H9 (cell line): ENCODE measurements at regions not wholly inside any gene's neighbourhood (a gene's known extent, or its start where the extent isn't known, plus 50 kb on each side); places are given as distances from the start of the nearest gene placed in this dataset.

ENCODE experiments used
- DNase-seq: peaks from one replicate; pipeline ENCODE4 v3.0.0-alpha.2; 2017
- H2AFZ ChIP-seq: one replicate; pipeline ENCODE4 v1.6.1; 2013; ENCODE audit warnings: mild to moderate bottlenecking, low read length, control low read depth, moderate library complexity
- H2AK5ac ChIP-seq: 2 replicates; pipeline ENCODE4 v1.6.1; 2013; ENCODE audit warnings: low read length, control low read depth, mixed read lengths; ENCODE audit not compliant: insufficient read length
- H2BK120ac ChIP-seq: one replicate; pipeline ENCODE4 v1.6.1; 2013; ENCODE audit warnings: low read depth, mild to moderate bottlenecking, low read length, control low read depth, inconsistent platforms; ENCODE audit not compliant: poor library complexity, severe bottlenecking
- H2BK12ac ChIP-seq: 2 replicates; pipeline ENCODE4 v1.6.1; 2013; ENCODE audit warnings: low read length, control low read depth, mixed read lengths, low read depth; ENCODE audit not compliant: insufficient read length
- H2BK15ac ChIP-seq: 2 replicates; pipeline ENCODE4 v1.6.1; 2013; ENCODE audit warnings: low read depth, low read length, control low read depth
- H2BK20ac ChIP-seq: one replicate; pipeline ENCODE4 v1.6.1; 2013; ENCODE audit warnings: low read depth, mild to moderate bottlenecking, low read length, control low read depth, inconsistent platforms; ENCODE audit not compliant: poor library complexity, severe bottlenecking
- H2BK5ac ChIP-seq: 2 replicates; pipeline ENCODE4 v1.6.1; 2013; ENCODE audit warnings: low read length, control low read depth, mixed read lengths; ENCODE audit not compliant: insufficient read length
- H3K14ac ChIP-seq: 2 replicates; pipeline ENCODE4 v1.6.1; 2013; ENCODE audit warnings: low read length, control low read depth; ENCODE audit not compliant: insufficient read depth
- H3K18ac ChIP-seq: 2 replicates; pipeline ENCODE4 v1.6.1; 2013; ENCODE audit warnings: low read depth, mild to moderate bottlenecking, mixed read lengths, low read length, control low read depth; ENCODE audit not compliant: insufficient read length
- H3K23ac ChIP-seq: 2 replicates; pipeline ENCODE4 v1.6.1; 2013; ENCODE audit warnings: low read length, control low read depth, mixed read lengths, low read depth; ENCODE audit not compliant: insufficient read length
- H3K23me2 ChIP-seq: 2 replicates; pipeline ENCODE4 v1.6.1; 2013; ENCODE audit warnings: low read depth, mild to moderate bottlenecking, mixed read lengths, low read length, control low read depth; ENCODE audit not compliant: insufficient read length, poor library complexity, severe bottlenecking
- H3K27ac ChIP-seq: 2 replicates; pipeline ENCODE4 v1.5.1; 2013; ENCODE audit warnings: low read length, control low read depth, mixed read lengths, low read depth; ENCODE audit not compliant: insufficient read length
- H3K27me3 ChIP-seq: 2 replicates; pipeline ENCODE4 v1.6.1; 2013; ENCODE audit warnings: low read length, control low read depth, inconsistent platforms; ENCODE audit not compliant: insufficient read depth
- H3K4ac ChIP-seq: 2 replicates; pipeline ENCODE4 v1.6.1; 2013; ENCODE audit warnings: low read depth, mild to moderate bottlenecking, control low read depth, inconsistent platforms, low read length, moderate library complexity
- H3K4me1 ChIP-seq: 2 replicates; pipeline ENCODE4 v1.6.1; 2013; ENCODE audit warnings: low read length, control low read depth, inconsistent platforms; ENCODE audit not compliant: insufficient read depth
- H3K4me2 ChIP-seq: 2 replicates; pipeline ENCODE4 v1.6.1; 2013; ENCODE audit warnings: low read length, control low read depth, mixed read lengths; ENCODE audit not compliant: insufficient read length, insufficient read depth
- H3K56ac ChIP-seq: 2 replicates; pipeline ENCODE4 v1.6.1; 2013; ENCODE audit warnings: low read depth, mild to moderate bottlenecking, mixed read lengths, low read length, control low read depth; ENCODE audit not compliant: insufficient read length
- H3K79me1 ChIP-seq: 2 replicates; pipeline ENCODE4 v1.6.1; 2013; ENCODE audit warnings: low read depth, mild to moderate bottlenecking, moderate library complexity, low read length, control low read depth, inconsistent platforms; ENCODE audit not compliant: insufficient read depth, poor library complexity, severe bottlenecking
- H3K79me2 ChIP-seq: 2 replicates; pipeline ENCODE4 v1.6.1; 2013; ENCODE audit warnings: low read length, control low read depth, inconsistent platforms; ENCODE audit not compliant: insufficient read depth
- H3K9ac ChIP-seq: 2 replicates; pipeline ENCODE4 v1.6.1; 2013; ENCODE audit warnings: low read length, control low read depth, mixed read lengths; ENCODE audit not compliant: insufficient read length; ENCODE audit errors: extremely low read depth
- H3K9me3 ChIP-seq: one replicate; pipeline ENCODE4 v1.6.1; 2013; ENCODE audit warnings: low read depth, low read length, inconsistent platforms; ENCODE audit not compliant: control insufficient read depth
- H3T11ph ChIP-seq: one replicate; pipeline ENCODE4 v1.6.1; 2013; ENCODE audit warnings: mild to moderate bottlenecking, low read length, control low read depth, inconsistent platforms
- H4K20me1 ChIP-seq: one replicate; pipeline ENCODE4 v1.6.1; 2013; ENCODE audit not compliant: control insufficient read depth, insufficient read length, insufficient read depth
- H4K5ac ChIP-seq: 2 replicates; pipeline ENCODE4 v1.6.1; 2013; ENCODE audit warnings: low read depth, mild to moderate bottlenecking, mixed read lengths, low read length, control low read depth; ENCODE audit not compliant: insufficient read length
- H4K8ac ChIP-seq: replicated peaks from 2 replicates; pipeline ENCODE4 v1.6.1; 2013; ENCODE audit warnings: low read length, control low read depth, mixed read lengths, low read depth; ENCODE audit not compliant: insufficient read length
- H4K91ac ChIP-seq: 2 replicates; pipeline ENCODE4 v1.6.1; 2013; ENCODE audit warnings: low read depth, mild to moderate bottlenecking, moderate library complexity, mixed read lengths, low read length, control low read depth; ENCODE audit not compliant: insufficient read length
- H3K27ac Mint-ChIP-seq, 3 experiments: 2 replicates in 2 of 3; 3 replicates in 1 of 3; pipeline ENCODE4 v1.8.0; 2020 to 2021; ENCODE audit warnings: mixed read lengths in 3 of 3, mild to moderate bottlenecking in 1 of 3, moderate library complexity in 1 of 3
- H3K27me3 Mint-ChIP-seq: 2 replicates; pipeline ENCODE4 v1.8.0; 2021; ENCODE audit warnings: low read depth, mild to moderate bottlenecking, moderate library complexity, mixed read lengths
- H3K36me3 Mint-ChIP-seq, 3 experiments: 2 replicates in 2 of 3; 3 replicates in 1 of 3; pipeline ENCODE4 v1.8.0; 2020 to 2021; ENCODE audit warnings: low read depth in 3 of 3, mixed read lengths in 3 of 3; ENCODE audit not compliant: insufficient read depth in 1 of 3
- H3K4me1 Mint-ChIP-seq, 2 experiments: 2 replicates each; pipeline ENCODE4 v1.8.0; 2020; ENCODE audit warnings: mixed read lengths in 2 of 2
- H3K4me3 Mint-ChIP-seq, 2 experiments: 2 replicates in 1 of 2; 3 replicates in 1 of 2; pipeline ENCODE4 v1.8.0; 2020 to 2021; ENCODE audit warnings: mild to moderate bottlenecking in 2 of 2, mixed read lengths in 2 of 2, moderate library complexity in 1 of 2
- H3K9me3 Mint-ChIP-seq, 2 experiments: 2 replicates in 1 of 2; 3 replicates in 1 of 2; pipeline ENCODE4 v1.8.0; 2020; ENCODE audit warnings: mild to moderate bottlenecking in 2 of 2, mixed read lengths in 2 of 2, moderate library complexity in 1 of 2
- CTCF ChIP-seq: fragments of 200-600 bp; sonication (generic); conservative IDR thresholded peaks from 3 replicates; pipeline ENCODE4 v1.8.0; 2021; ENCODE audit warnings: antibody characterized with exemption, mild to moderate bottlenecking
- WGBS: extraction: QIAGEN DNeasy Blood & Tissue Kit; methylation state at CpG from one replicate; pipeline ENCODE4 v1.1.7; 2013; ENCODE audit warnings: missing lambda C conversion rate, low lambda C conversion rate, mixed read lengths; ENCODE audit not compliant: insufficient read length; ENCODE audit errors: extremely low coverage; 5-methylcytosine and 5-hydroxymethylcytosine counted together

- no peaks in the 10 kb centered on the region for H3K9me3 Mint-ChIP-seq
- Histone ChIP-seq H3K79me1 (no peaks in the 10 kb centered on the region), H3T11ph (no peak overlapping the region), H3K4me2 (no peak overlapping the region), H2BK20ac (no peak overlapping the region), H3K18ac (no peak overlapping the region), H2BK12ac (no peak overlapping the region), H4K8ac (no peak overlapping the region), H3K27me3 (no peaks in the 10 kb centered on the region), H2BK15ac (no peak overlapping the region), H3K4me1 (no peaks in the 10 kb centered on the region), H4K5ac (no peak overlapping the region), H3K14ac (no peak overlapping the region), H3K27ac (no peak overlapping the region), H3K9me3 (no peaks in the 10 kb centered on the region), H3K23me2 (no peaks in the 10 kb centered on the region), H2AK5ac (no peak overlapping the region), H2BK5ac (no peak overlapping the region), H3K23ac (no peak overlapping the region), H3K79me2 (no peaks in the 10 kb centered on the region), H4K91ac (no peak overlapping the region), H3K9ac (no peak overlapping the region), H2AFZ (no peak overlapping the region), H3K56ac (no peak overlapping the region), H2BK120ac (no peak overlapping the region), H4K20me1 (no peaks in the 10 kb centered on the region), H3K4ac (no peak overlapping the region)
- no peaks in the 10 kb centered on the region for H3K36me3 Mint-ChIP-seq
- TF ChIP-seq CTCF, result no peak
- no peak overlapping the region for H3K27ac Mint-ChIP-seq
- peaks cover 11% of the 10 kb centered on the region in 2 experiments for H3K4me1 Mint-ChIP-seq
- DNase-seq, result no peak
- H3K4me3 Mint-ChIP-seq, result no peak overlapping the region
- H3K27me3 Mint-ChIP-seq, result peaks cover 11% of the 10 kb centered on the region
- no CpG with 5 or more reads among the region's 4 CpGs for WGBS
These were observed 276.9 kb upstream of the RAB6C start for GRCh38 chr2:129702416-129703176.
